GM21390 (cell line): ENCODE measurements at regions not wholly inside any gene's neighbourhood (a gene's known extent, or its start where the extent isn't known, plus 50 kb on each side); places are given as distances from the start of the nearest gene placed in this dataset.

Experiments used
- ATAC-seq: cut with Tn5 transposase; IDR thresholded peaks from one replicate; pipeline ENCODE4 v1.9.1; 2021; ENCODE audit not compliant: unreplicated experiment

DNA sequence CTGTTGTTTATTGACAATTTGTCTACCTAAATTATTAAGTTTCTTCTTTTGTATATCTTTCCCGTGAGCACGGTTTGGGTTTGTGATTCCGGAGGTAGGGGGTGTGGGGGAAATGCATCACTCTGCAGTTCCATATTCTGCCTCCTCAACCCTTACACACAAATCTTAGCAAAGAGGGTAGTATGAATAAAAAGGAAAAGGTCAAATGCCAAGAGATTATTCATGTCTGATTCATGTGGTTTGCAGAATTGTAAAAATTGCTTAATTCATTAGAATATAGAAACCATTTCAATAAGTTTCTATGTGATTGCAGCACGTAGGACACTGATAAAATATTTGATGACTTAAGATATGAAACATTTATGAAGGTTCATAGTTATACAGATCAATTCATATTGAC is 601.9 kb downstream of the SEMA5A start:
- ATAC-seq = no peak

- ATAC-seq = no peak
These were observed 599.9 kb downstream of the SEMA5A start for GRCh38 chr5:8945972-8946371.

GRCh38 chr5:8949908-8950307 is 596.0 kb downstream of the SEMA5A start:
- ATAC-seq = peak; percentile 94

- ATAC-seq = no peak
These were observed 593.7 kb downstream of the SEMA5A start for GRCh38 chr5:8952147-8952546.

DNA sequence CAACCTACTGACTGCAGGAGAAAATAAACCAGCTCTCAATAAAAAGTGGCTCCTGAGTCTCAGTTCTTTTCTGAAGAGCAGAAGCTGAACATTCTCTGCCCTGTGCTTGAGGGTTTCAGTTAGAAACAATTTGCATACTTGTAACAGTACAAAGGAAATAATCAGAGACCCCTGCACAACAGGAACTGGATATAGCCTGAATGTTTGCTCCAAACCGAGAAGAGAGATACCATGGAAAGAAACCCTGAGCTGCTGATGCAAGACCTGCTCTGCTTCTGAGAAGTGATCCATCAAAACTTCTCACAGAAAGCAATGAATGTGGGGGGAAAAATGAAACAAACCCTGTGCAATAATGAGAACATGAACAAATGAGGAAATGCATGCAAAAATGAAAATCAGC is 592.9 kb downstream of the SEMA5A start:
- ATAC-seq = peak; percentile 53

DNA sequence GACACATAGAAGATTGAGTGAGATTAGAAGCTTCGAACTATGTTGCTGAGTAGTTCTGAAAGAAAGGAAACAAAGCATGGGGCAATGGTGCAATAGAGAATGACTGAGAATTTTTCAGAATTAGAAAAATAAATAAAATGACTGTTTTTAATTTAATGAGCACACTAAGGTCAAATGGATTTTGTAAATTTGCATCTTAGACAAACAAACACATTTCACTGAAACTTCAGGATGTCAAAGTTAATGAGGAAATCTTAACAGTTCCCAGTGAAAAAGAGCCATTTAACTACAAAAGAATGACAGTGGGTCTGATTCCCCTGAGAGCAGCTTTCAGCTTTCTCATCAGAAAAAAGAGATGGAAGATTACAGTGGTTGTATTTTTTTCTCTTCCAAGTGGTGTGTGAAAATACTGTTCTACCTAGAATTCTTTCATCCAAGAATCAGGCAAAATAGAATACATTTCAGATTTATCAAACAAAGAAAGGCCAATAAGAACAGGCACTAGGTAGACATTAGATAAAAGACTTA is 591.9 kb downstream of the SEMA5A start:
- ATAC-seq = no peak

DNA sequence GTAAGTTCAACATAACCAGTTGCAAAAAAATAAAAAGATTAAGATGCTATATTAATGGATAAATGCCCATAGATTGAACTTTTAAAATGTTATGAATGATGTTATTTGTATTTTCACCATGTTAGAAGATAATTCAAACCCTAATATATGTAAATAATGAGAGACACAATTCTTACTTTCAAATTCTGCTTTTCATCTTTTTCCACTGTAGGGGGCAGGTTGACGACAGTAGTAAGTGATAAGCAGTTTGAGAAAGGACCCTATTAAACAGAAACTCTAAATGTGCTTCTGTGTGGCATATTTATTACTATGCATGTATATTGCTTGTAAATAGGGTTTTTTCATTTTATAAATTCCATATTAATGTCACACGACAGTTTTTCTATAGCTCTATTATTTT is 591.1 kb downstream of the SEMA5A start:
- ATAC-seq = no peak

DNA sequence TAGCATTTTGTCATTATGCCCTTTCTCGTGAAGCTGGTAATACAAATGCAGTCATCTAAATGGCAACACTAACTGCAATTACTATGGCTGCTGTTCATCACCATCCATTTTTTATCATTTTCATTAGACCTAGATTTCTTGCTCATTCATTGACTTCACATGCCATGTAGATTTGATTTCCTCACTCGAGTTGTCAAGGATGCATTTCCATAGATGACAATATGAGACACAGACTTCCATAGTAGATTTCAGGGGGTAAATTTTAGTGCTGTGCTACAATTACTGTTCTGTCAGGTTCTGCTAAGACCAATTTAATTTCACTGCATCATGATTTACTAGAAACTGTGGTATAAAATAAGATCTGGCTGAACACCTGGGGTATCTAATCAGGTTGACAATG is 589.2 kb downstream of the SEMA5A start:
- ATAC-seq = no peak

DNA sequence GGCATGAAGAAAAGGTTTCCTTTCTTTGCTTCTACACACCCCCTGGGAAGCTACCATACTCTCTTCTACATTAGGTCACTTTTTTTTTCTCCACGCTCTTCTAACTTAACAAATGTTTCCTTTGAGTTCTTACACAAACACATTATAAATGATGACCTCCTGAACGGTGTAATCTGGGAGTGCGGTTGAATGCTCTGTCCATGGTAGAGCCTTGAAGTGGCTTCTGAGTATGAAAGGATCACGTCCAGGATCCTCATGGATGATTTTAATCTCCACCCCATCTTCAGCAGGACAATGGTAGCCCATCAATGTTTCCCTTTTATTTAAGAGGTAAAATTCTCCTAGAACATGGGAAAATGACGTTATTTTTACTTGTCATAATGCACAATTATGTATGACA is 587.3 kb downstream of the SEMA5A start:
- no peak for ATAC-seq

DNA sequence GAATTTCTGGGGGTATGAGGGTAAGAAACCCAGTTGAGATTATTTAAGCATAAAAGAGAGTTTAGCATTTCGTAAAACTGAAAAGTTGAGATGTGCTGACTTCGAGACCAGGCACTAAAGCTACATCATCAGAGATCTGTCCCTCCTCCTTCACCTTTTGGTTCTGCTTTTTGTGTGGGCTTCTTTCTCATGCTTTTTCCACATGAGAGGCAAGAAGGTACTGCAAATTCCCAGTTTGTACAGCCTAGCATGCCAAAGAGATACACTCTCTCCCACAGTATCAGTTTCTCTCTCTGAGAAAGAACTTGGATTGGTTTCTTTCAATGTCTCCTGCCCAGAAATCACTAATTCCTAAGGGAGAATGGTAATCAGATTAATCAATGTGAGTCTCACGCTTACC is 584.7 kb downstream of the SEMA5A start:
- no peak for ATAC-seq

- no peak for ATAC-seq
These were observed 583.9 kb downstream of the SEMA5A start for GRCh38 chr5:8961956-8962355.

DNA sequence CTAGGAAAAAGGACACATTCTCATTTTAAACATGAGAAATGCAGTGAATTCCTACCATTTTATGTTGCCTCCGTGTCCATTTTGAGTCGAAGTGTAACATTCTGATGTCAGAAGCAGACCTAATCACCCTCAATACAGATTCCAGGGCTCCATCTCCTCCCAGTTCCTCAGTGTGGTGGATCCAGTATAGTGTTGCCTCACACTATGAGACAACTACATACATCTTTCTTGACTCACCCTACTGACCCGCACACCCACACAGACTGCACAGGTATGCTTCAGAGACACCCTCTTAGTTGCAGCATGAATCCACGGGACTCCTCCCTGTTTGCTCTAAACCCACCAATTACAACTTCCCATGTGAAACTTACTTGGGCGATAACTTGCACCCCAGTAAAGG is 564.9 kb downstream of the SEMA5A start:
- no peak for ATAC-seq

DNA sequence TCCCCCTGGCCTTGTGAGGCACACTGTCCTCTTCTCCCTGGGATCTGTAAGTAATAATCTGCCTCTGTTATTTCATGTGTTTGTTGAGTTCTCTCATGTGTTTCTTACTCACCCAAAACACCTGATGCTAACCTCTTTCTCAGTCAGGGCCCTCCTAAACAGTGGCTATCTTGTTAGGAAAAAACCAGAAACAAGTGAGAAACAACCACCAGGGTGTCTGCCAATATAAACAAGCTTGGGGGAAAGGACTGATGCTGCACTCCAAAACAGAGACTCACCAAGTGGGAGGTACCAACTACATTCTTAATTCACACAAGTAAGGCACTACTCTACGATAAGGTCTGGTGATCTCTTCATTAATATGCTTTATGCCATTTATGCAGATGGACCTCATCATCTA is 564.4 kb downstream of the SEMA5A start:
- no peak for ATAC-seq

DNA sequence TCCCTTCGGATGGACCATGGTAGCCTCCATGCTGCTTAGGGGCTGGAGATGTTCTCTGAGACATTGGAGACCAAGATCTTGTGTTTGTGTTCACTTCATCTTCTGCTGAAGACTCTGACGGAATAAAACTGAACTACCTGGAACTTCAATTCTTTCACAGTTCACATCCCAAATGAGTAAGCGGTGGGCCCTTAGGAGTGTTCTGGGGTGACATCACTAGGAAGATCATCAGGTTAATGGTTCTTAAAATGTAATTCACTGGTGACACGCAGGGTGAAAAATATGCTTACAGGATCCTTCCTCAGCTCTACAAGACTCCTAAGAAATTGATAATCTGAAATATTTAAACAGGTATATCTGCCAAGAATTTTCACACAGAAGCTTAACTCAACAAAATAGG is 561.5 kb downstream of the SEMA5A start:
- no peak for ATAC-seq
